ENCODE measurements at regions not wholly inside any gene's neighbourhood (a gene's known extent, or its start where the extent isn't known, plus 50 kb on each side); places are given as distances from the start of the nearest gene placed in this dataset.
"Not testable (repeated sequence)": the region's sequence is repeated elsewhere in the genome, so short reads cannot be mapped to it uniquely, and the experiment has no call there.

GRCh38 chr9:108437656-108438055 is 418.1 kb downstream of the ACTL7B start:
- Histone ChIP-seq H3K4me1 (replicated peaks) (peaks cover 32% of the 10 kb centered on the region), H3K9me3 (replicated peaks) (no peaks in the 10 kb centered on the region), H3K4me3 (no peak overlapping the region), H3K27me3 (replicated peaks) (no peaks in the 10 kb centered on the region), H3K36me3 (no peaks in the 10 kb centered on the region), H3K27ac (no peak overlapping the region)
- no peak for DNase-seq (ENCODE audit: low read depth in 1 of 2, low spot score in 2 of 2)

DNA sequence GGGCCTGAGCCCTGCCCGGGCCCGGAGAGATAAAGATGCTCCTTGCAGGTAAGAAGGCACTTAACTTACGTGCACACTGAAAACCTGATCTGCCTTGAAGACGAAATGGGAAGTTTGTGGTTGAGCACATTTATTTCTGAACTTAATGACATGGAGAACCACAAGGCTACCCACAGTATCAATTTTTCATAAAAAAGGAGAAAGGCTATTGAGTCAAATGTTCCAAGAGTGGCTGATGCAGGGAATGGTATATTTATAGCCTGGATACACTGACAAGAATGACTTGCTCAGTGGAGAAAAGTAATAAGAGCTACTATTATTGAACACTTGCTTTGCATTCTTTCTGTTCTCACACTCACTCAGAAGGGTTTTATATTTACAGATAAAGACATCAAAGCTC is 419.3 kb downstream of the ACTL7B start:
- Histone ChIP-seq H3K4me3 (no peak overlapping the region), H3K27me3 (replicated peaks) (no peaks in the 10 kb centered on the region), H3K4me1 (replicated peaks) (peaks cover 22% of the 10 kb centered on the region), H3K36me3 (no peaks in the 10 kb centered on the region), H3K9me3 (replicated peaks) (no peaks in the 10 kb centered on the region), H3K27ac (no peak overlapping the region)
- no peak for DNase-seq (ENCODE audit: low read depth in 1 of 2, low spot score in 2 of 2)

- peaks cover 3% of the 10 kb centered on the region for H3K4me1 ChIP-seq (replicated peaks)
- H3K9me3 ChIP-seq (replicated peaks), result no peaks in the 10 kb centered on the region
- H3K27me3 ChIP-seq (replicated peaks), result no peaks in the 10 kb centered on the region
- no peaks in the 10 kb centered on the region for H3K36me3 ChIP-seq
- H3K27ac ChIP-seq, result no peak overlapping the region
- no peak overlapping the region for H3K4me3 ChIP-seq
- no peak for DNase-seq (ENCODE audit: low read depth in 1 of 2, low spot score in 2 of 2)
Measured at GRCh38 chr9:108434502-108434901, 421.3 kb downstream of the ACTL7B start.

GRCh38 chr9:108434036-108434435 is 421.8 kb downstream of the ACTL7B start:
- no peaks in the 10 kb centered on the region for H3K36me3 ChIP-seq
- no peak for DNase-seq (ENCODE audit: low read depth in 1 of 2, low spot score in 2 of 2)
- no peaks in the 10 kb centered on the region for H3K9me3 ChIP-seq (replicated peaks)
- no peak overlapping the region for H3K4me3 ChIP-seq
- no peaks in the 10 kb centered on the region for H3K4me1 ChIP-seq (replicated peaks)
- H3K27ac ChIP-seq, result no peak overlapping the region
- no peaks in the 10 kb centered on the region for H3K27me3 ChIP-seq (replicated peaks)

DNA sequence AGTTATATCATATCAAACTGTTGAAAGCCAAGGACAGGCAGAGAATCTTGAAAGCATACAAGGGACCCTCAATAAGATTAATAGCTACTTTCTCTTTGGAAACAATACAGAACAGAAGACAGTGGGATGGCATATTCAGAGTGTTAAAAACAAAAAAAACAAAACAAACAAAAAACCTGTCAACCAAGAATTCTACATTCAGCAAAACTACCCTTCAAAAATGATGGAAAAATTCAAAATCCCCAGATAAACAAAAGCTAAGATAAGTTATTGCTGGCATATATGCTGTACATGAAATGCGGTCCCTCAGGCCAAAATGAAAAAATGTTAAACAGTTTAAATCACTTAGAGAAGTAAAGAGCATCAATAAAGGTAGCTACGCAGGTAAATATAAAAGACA is 425.1 kb downstream of the ACTL7B start:
- Histone ChIP-seq H3K4me3 (no peak overlapping the region), H3K4me1 (replicated peaks) (no peaks in the 10 kb centered on the region), H3K27ac (no peak overlapping the region), H3K9me3 (replicated peaks) (no peaks in the 10 kb centered on the region), H3K27me3 (replicated peaks) (no peaks in the 10 kb centered on the region), H3K36me3 (no peaks in the 10 kb centered on the region)
- DNase-seq (ENCODE audit: low read depth in 1 of 2, low spot score in 2 of 2), result no peak

DNA sequence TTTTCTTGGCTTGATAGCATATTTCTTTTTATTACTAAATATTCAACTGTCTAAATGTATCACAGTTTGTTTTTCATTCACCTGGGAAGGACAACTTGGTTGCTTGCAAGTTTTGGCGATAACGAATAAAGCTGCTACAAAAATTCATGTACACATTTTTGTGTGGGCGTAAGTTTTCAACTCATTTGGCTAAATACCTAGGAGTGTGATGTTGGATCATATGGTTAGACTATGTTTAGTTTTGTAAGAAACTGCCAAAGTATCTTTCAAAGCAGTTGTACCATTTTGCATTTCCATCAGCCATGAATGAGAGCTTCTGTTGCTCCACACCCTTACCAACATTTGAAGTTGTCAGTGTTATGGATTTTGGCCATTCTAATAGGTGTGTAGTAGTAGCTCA is 428.0 kb downstream of the ACTL7B start:
- Histone ChIP-seq H3K27me3 (replicated peaks) (no peaks in the 10 kb centered on the region), H3K27ac (no peak overlapping the region), H3K4me1 (replicated peaks) (peaks cover 6% of the 10 kb centered on the region), H3K9me3 (replicated peaks) (no peaks in the 10 kb centered on the region), H3K36me3 (no peaks in the 10 kb centered on the region), H3K4me3 (no peak overlapping the region)
- no peak for DNase-seq (ENCODE audit: low read depth in 1 of 2, low spot score in 2 of 2)

DNA sequence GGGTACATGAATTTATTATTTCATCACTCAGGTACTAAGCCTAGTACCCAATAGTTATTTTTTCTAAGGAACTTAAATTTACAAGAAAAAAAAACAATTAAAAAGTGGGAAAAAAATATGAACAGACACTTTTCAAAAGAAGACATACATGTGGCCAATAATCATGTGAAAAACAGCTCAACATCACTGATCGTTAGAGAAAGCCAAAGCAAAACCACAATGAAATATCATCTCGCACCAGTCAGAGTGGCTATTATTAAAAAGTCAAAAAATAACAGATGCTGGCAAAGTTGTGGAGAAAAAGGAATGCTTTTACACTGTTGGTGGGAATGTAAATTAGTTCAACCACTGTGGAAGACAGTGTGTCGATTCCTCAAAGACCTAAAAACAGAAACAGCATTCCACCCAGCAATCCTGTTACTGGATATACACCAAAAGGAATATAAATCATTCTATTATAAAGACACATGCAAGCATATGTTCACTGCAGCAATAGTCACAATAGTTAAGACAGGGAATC is 429.3 kb downstream of the ACTL7B start:
- not testable (repeated sequence) for H3K4me1 ChIP-seq (replicated peaks); H3K27me3 ChIP-seq (replicated peaks); H3K9me3 ChIP-seq (replicated peaks); H3K36me3 ChIP-seq; DNase-seq (ENCODE audit: low read depth in 1 of 2, low spot score in 2 of 2); H3K27ac ChIP-seq; H3K4me3 ChIP-seq

- Histone ChIP-seq H3K9me3 (replicated peaks) (no peaks in the 10 kb centered on the region), H3K27ac (no peak overlapping the region), H3K36me3 (no peaks in the 10 kb centered on the region), H3K4me3 (no peak overlapping the region), H3K27me3 (replicated peaks) (no peaks in the 10 kb centered on the region), H3K4me1 (replicated peaks) (peaks cover 6% of the 10 kb centered on the region)
- DNase-seq (ENCODE audit: low read depth in 1 of 2, low spot score in 2 of 2), result no peak
Measured at GRCh38 chr9:108423433-108423832, 432.4 kb downstream of the ACTL7B start.

GRCh38 chr9:108419379-108419778 is 436.4 kb downstream of the ACTL7B start:
- no peak for DNase-seq (ENCODE audit: low read depth in 1 of 2, low spot score in 2 of 2)
- no peak overlapping the region for H3K4me3 ChIP-seq

DNA sequence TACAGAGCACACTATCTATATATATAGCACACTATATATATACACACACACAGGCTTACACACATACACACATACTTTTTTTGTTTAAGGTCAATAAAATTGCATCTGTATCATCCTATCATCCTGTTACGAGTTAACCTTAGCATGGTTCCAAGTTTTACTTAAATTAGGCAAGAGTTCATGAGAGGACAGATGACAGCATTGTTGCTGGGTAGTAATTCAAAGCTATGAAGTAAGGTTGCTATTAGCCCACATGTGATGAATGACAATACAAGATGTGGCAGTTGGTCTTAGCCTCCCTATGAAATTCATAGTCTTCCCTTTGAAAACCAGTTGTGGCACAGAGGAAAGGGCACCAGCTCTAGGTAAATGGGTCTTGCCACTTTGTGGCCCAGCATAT is 438.1 kb downstream of the ACTL7B start:
- no peaks in the 10 kb centered on the region for H3K4me1 ChIP-seq (replicated peaks)
- no peak for DNase-seq (ENCODE audit: low read depth in 1 of 2, low spot score in 2 of 2)
- H3K4me3 ChIP-seq, result no peak overlapping the region
- no peak overlapping the region for H3K27ac ChIP-seq
- H3K27me3 ChIP-seq (replicated peaks), result no peaks in the 10 kb centered on the region
- no peaks in the 10 kb centered on the region for H3K36me3 ChIP-seq
- no peaks in the 10 kb centered on the region for H3K9me3 ChIP-seq (replicated peaks)

More at GRCh38 chr9:108419379-108419778, 436.4 kb downstream of the ACTL7B start:
- Histone ChIP-seq H3K36me3 (no peaks in the 10 kb centered on the region), H3K27ac (no peak overlapping the region), H3K4me1 (replicated peaks) (peaks cover 2% of the 10 kb centered on the region), H3K9me3 (replicated peaks) (no peaks in the 10 kb centered on the region), H3K27me3 (replicated peaks) (no peaks in the 10 kb centered on the region)

GRCh38 chr9:108417312-108417711 is 438.5 kb downstream of the ACTL7B start:
- Histone ChIP-seq H3K9me3 (replicated peaks) (no peaks in the 10 kb centered on the region), H3K27ac (no peak overlapping the region), H3K27me3 (replicated peaks) (no peaks in the 10 kb centered on the region), H3K36me3 (no peaks in the 10 kb centered on the region), H3K4me1 (replicated peaks) (no peaks in the 10 kb centered on the region), H3K4me3 (no peak overlapping the region)
- DNase-seq (ENCODE audit: low read depth in 1 of 2, low spot score in 2 of 2), result no peak

- no peak overlapping the region for H3K27ac ChIP-seq
- no peaks in the 10 kb centered on the region for H3K27me3 ChIP-seq (replicated peaks)
- H3K9me3 ChIP-seq (replicated peaks), result no peaks in the 10 kb centered on the region
- no peak overlapping the region for H3K4me3 ChIP-seq
- no peaks in the 10 kb centered on the region for H3K36me3 ChIP-seq
- no peak for DNase-seq (ENCODE audit: low read depth in 1 of 2, low spot score in 2 of 2)
- H3K4me1 ChIP-seq (replicated peaks), result no peaks in the 10 kb centered on the region
Measured at GRCh38 chr9:108416324-108416723, 439.5 kb downstream of the ACTL7B start.

- H3K27ac ChIP-seq, result no peak overlapping the region
- H3K36me3 ChIP-seq, result no peaks in the 10 kb centered on the region
- H3K9me3 ChIP-seq (replicated peaks), result no peaks in the 10 kb centered on the region
Measured at GRCh38 chr9:108413809-108414208, 442.0 kb downstream of the ACTL7B start.

GRCh38 chr9:108412755-108413154 is 443.0 kb downstream of the ACTL7B start:
- DNase-seq (ENCODE audit: low read depth in 1 of 2, low spot score in 2 of 2), result no peak
- Histone ChIP-seq H3K4me1 (replicated peaks) (no peaks in the 10 kb centered on the region), H3K4me3 (no peak overlapping the region), H3K36me3 (no peaks in the 10 kb centered on the region), H3K27me3 (replicated peaks) (no peaks in the 10 kb centered on the region), H3K9me3 (replicated peaks) (no peaks in the 10 kb centered on the region), H3K27ac (no peak overlapping the region)

More at GRCh38 chr9:108413809-108414208, 442.0 kb downstream of the ACTL7B start:
- no peak for DNase-seq (ENCODE audit: low read depth in 1 of 2, low spot score in 2 of 2)
- no peak overlapping the region for H3K4me3 ChIP-seq
- no peaks in the 10 kb centered on the region for H3K27me3 ChIP-seq (replicated peaks)
- no peaks in the 10 kb centered on the region for H3K4me1 ChIP-seq (replicated peaks)

DNA sequence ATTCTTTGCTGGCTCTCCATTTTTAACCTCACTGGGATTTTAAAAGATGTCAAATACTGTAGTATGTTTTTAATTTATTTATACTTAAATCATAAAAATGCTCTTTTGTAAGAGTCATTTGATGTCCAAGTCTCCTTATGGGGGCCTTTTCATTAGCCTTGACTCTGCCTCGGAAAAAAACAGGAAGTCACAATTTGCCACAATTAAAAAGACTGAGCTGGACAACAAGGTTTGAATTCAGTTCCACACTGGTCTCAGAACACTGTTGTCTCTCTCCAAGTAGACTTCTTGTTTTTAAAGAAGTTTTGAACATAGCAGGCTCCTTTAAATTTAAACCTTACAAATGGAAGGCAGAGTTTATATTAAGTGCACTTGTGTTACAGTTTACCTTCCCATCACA is 444.2 kb downstream of the ACTL7B start:
- H3K9me3 ChIP-seq (replicated peaks), result no peaks in the 10 kb centered on the region
- H3K27ac ChIP-seq, result no peak overlapping the region
- no peaks in the 10 kb centered on the region for H3K36me3 ChIP-seq
- H3K4me3 ChIP-seq, result no peak overlapping the region
- no peaks in the 10 kb centered on the region for H3K27me3 ChIP-seq (replicated peaks)
- DNase-seq (ENCODE audit: low read depth in 1 of 2, low spot score in 2 of 2), result no peak
- H3K4me1 ChIP-seq (replicated peaks), result no peaks in the 10 kb centered on the region
